ENCODE measurements at regions not wholly inside any gene's neighbourhood (a gene's known extent, or its start where the extent isn't known, plus 50 kb on each side); places are given as distances from the start of the nearest gene placed in this dataset.

- TF ChIP-seq, protein P1, sequence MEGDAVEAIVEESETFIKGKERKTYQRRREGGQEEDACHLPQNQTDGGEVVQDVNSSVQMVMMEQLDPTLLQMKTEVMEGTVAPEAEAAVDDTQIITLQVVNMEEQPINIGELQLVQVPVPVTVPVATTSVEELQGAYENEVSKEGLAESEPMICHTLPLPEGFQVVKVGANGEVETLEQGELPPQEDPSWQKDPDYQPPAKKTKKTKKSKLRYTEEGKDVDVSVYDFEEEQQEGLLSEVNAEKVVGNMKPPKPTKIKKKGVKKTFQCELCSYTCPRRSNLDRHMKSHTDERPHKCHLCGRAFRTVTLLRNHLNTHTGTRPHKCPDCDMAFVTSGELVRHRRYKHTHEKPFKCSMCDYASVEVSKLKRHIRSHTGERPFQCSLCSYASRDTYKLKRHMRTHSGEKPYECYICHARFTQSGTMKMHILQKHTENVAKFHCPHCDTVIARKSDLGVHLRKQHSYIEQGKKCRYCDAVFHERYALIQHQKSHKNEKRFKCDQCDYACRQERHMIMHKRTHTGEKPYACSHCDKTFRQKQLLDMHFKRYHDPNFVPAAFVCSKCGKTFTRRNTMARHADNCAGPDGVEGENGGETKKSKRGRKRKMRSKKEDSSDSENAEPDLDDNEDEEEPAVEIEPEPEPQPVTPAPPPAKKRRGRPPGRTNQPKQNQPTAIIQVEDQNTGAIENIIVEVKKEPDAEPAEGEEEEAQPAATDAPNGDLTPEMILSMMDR (IDR thresholded peaks at IDR 0.05), result no peak
- no peak for TF ChIP-seq POLR2AphosphoS5 (IDR thresholded peaks at IDR 0.05)
Measured at GRCh38 chr17:73921306-73921705, 277.1 kb upstream of the SDK2 start.

Measured in transverse colon (tissue), 4 donors.